Activated naive CD8-positive, alpha-beta T cell treated with anti-CD3 and anti-CD28 coated beads, Interleukin-2, amount 10 ng/mL, durations not matched to agents 7 days and 5 days (primary cell): ENCODE measurements at regions not wholly inside any gene's neighbourhood (a gene's known extent, or its start where the extent isn't known, plus 50 kb on each side); places are given as distances from the start of the nearest gene placed in this dataset.
"Not testable (repeated sequence)": the region's sequence is repeated elsewhere in the genome, so short reads cannot be mapped to it uniquely, and the experiment has no call there.

Source experiments
- ATAC-seq: fragments of 150-1000 bp; cut with Tn5 transposase; one replicate; pipeline ENCODE4 v1.10.0; 2021; ENCODE audit warnings: low read depth, moderate library complexity
- POLR2A ChIA-PET: fragments of 350-600 bp; sonication (Branson Sonifier 250); formaldehyde crosslinking; loops from one replicate; lab custom pipeline; 2021; ENCODE audit warnings: antibody characterized with exemption; lab: Charles Lee
- DNase-seq: peaks from one replicate; pipeline ENCODE4 v3.0.0; 2021
- H3K27ac Mint-ChIP-seq: one replicate; pipeline ENCODE4 v1.8.0; 2022; ENCODE audit warnings: mild to moderate bottlenecking, mixed read lengths
- H3K27me3 Mint-ChIP-seq: one replicate; pipeline ENCODE4 v1.8.0; 2022; ENCODE audit warnings: mild to moderate bottlenecking, moderate library complexity, mixed read lengths
- H3K36me3 Mint-ChIP-seq: one replicate; pipeline ENCODE4 v1.8.0; 2021; ENCODE audit warnings: mild to moderate bottlenecking, mixed read lengths
- H3K4me1 Mint-ChIP-seq: one replicate; pipeline ENCODE4 v1.8.0; 2021; ENCODE audit warnings: mixed read lengths
- H3K4me3 Mint-ChIP-seq: one replicate; pipeline ENCODE4 v1.8.0; 2022; ENCODE audit warnings: mild to moderate bottlenecking, moderate library complexity, mixed read lengths
- H3K9me3 Mint-ChIP-seq: one replicate; pipeline ENCODE4 v1.8.0; 2021; ENCODE audit warnings: mixed read lengths

GRCh38 chr1:194044892-194045291 is 858.5 kb upstream of the B3GALT2 start:
- H3K27ac Mint-ChIP-seq = no peak overlapping the region
- ATAC-seq = no peak
- H3K4me1 Mint-ChIP-seq = peaks cover 3% of the 10 kb centered on the region
- POLR2A ChIA-PET = no interaction called here
- H3K9me3 Mint-ChIP-seq = peaks cover 1% of the 10 kb centered on the region
- H3K27me3 Mint-ChIP-seq = no peaks in the 10 kb centered on the region
- no peak overlapping the region for H3K4me3 Mint-ChIP-seq
- no peak for DNase-seq
- H3K36me3 Mint-ChIP-seq = no peaks in the 10 kb centered on the region

- H3K27me3 Mint-ChIP-seq = no peaks in the 10 kb centered on the region
- no peak for ATAC-seq
- peaks cover 6% of the 10 kb centered on the region for H3K4me1 Mint-ChIP-seq
- no peak overlapping the region for H3K27ac Mint-ChIP-seq
- peaks cover 1% of the 10 kb centered on the region for H3K9me3 Mint-ChIP-seq
- no peaks in the 10 kb centered on the region for H3K36me3 Mint-ChIP-seq
- H3K4me3 Mint-ChIP-seq = no peak overlapping the region
- DNase-seq = no peak
- POLR2A ChIA-PET = no interaction called here
Observed at GRCh38 chr1:194043984-194044755, 857.8 kb upstream of the B3GALT2 start.

GRCh38 chr1:194042736-194043135 is 856.3 kb upstream of the B3GALT2 start:
- DNase-seq (no peak), ATAC-seq (no peak)
- peaks cover 6% of the 10 kb centered on the region for H3K4me1 Mint-ChIP-seq
- no peaks in the 10 kb centered on the region for H3K36me3 Mint-ChIP-seq
- POLR2A ChIA-PET = no interaction called here
- no peak overlapping the region for H3K4me3 Mint-ChIP-seq
- no peaks in the 10 kb centered on the region for H3K27me3 Mint-ChIP-seq
- H3K27ac Mint-ChIP-seq = no peak overlapping the region
- peaks cover 1% of the 10 kb centered on the region for H3K9me3 Mint-ChIP-seq

- H3K9me3 Mint-ChIP-seq = peaks cover 1% of the 10 kb centered on the region
Observed at GRCh38 chr1:194040496-194040895, 854.1 kb upstream of the B3GALT2 start.

GRCh38 chr1:194039578-194039977 is 853.2 kb upstream of the B3GALT2 start:
- H3K27ac Mint-ChIP-seq = no peak overlapping the region

More at GRCh38 chr1:194040496-194040895, 854.1 kb upstream of the B3GALT2 start:
- no peak overlapping the region for H3K4me3 Mint-ChIP-seq
- ATAC-seq = no peak
- H3K27ac Mint-ChIP-seq = no peak overlapping the region
- no peaks in the 10 kb centered on the region for H3K27me3 Mint-ChIP-seq
- no peak for DNase-seq
- POLR2A ChIA-PET = no interaction called here
- peaks cover under 1% of the 10 kb centered on the region for H3K36me3 Mint-ChIP-seq
- H3K4me1 Mint-ChIP-seq = peaks cover 5% of the 10 kb centered on the region

DNA sequence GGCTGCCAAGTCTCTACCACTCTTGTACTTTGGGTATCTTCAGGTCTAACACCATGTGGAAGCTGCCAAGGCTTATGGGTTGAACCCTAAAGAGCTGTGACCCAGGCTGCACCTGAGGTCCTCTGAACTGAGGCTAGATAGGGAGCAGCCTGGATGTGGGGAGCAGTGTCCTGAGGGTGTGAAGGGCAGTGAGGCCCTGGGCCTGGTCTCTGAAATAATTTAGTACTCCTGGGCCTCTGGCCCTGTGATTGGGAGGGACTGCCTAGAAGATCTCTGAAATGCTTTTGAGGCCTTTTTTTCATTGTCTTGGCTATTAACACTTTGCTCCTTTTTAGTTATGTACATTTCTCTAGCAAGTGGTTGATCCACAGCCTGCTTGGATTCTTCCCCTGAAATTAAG is 847.2 kb upstream of the B3GALT2 start:
- no peaks in the 10 kb centered on the region for H3K4me1 Mint-ChIP-seq
- H3K4me3 Mint-ChIP-seq = no peak overlapping the region
- no peak overlapping the region for H3K27ac Mint-ChIP-seq
- peaks cover 2% of the 10 kb centered on the region for H3K36me3 Mint-ChIP-seq
- POLR2A ChIA-PET = no interaction called here
- ATAC-seq (no peak), DNase-seq (no peak)
- H3K9me3 Mint-ChIP-seq = peaks cover 15% of the 10 kb centered on the region
- H3K27me3 Mint-ChIP-seq = no peaks in the 10 kb centered on the region

More at GRCh38 chr1:194039578-194039977, 853.2 kb upstream of the B3GALT2 start:
- Mint-ChIP-seq H3K4me1 (peaks cover 3% of the 10 kb centered on the region), H3K36me3 (peaks cover 2% of the 10 kb centered on the region), H3K9me3 (peaks cover 4% of the 10 kb centered on the region), H3K4me3 (no peak overlapping the region), H3K27me3 (no peaks in the 10 kb centered on the region)
- ATAC-seq (no peak), DNase-seq (no peak)
- POLR2A ChIA-PET = no interaction called here

DNA sequence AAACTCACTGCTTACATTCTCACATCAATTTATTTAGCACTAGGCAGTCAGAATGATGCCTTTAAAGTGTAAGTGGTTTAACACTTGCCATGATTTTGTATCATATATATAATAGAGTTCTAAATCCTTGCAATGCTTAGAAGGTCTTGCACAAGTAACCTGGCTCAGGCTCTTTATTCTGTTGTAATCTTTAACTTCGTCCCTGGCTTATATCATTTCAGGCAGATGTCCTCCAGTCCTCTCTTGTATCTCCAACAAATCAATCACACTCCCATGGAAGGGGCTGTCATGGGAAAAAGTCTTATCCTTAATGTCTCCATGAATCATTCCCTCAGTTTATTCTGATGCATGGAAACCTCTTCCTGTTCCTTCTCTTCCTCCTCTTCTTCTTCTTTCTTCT is 841.6 kb upstream of the B3GALT2 start:
- Mint-ChIP-seq H3K4me3 (no peak overlapping the region), H3K4me1 (no peaks in the 10 kb centered on the region), H3K9me3 (peaks cover 9% of the 10 kb centered on the region), H3K36me3 (no peaks in the 10 kb centered on the region), H3K27me3 (no peaks in the 10 kb centered on the region), H3K27ac (no peak overlapping the region)
- ATAC-seq (no peak), DNase-seq (no peak)
- POLR2A ChIA-PET = no interaction called here

- Mint-ChIP-seq H3K4me3 (no peak overlapping the region), H3K27ac (no peak overlapping the region), H3K27me3 (no peaks in the 10 kb centered on the region), H3K36me3 (no peaks in the 10 kb centered on the region), H3K4me1 (no peaks in the 10 kb centered on the region), H3K9me3 (peaks cover 11% of the 10 kb centered on the region)
- POLR2A ChIA-PET = no interaction called here
- no peak for DNase-seq
- ATAC-seq = no peak
Observed at GRCh38 chr1:194026422-194026821, 840.0 kb upstream of the B3GALT2 start.

- Mint-ChIP-seq H3K4me1 (no peaks in the 10 kb centered on the region), H3K9me3 (peaks cover 10% of the 10 kb centered on the region), H3K27me3 (no peaks in the 10 kb centered on the region), H3K4me3 (no peak overlapping the region), H3K27ac (no peak overlapping the region), H3K36me3 (no peaks in the 10 kb centered on the region)
- no peak for ATAC-seq
- POLR2A ChIA-PET = no interaction called here
- DNase-seq = no peak
Observed at GRCh38 chr1:194024659-194025058, 838.2 kb upstream of the B3GALT2 start.

- Mint-ChIP-seq H3K4me1 (no peaks in the 10 kb centered on the region), H3K27me3 (no peaks in the 10 kb centered on the region), H3K4me3 (no peak overlapping the region), H3K36me3 (peaks cover 2% of the 10 kb centered on the region), H3K9me3 (peaks cover 8% of the 10 kb centered on the region), H3K27ac (no peak overlapping the region)
- POLR2A ChIA-PET = no interaction called here
- DNase-seq (no peak), ATAC-seq (no peak)
Observed at GRCh38 chr1:194014014-194014413, 827.6 kb upstream of the B3GALT2 start.

GRCh38 chr1:194013561-194013960 is 827.1 kb upstream of the B3GALT2 start:
- Mint-ChIP-seq H3K9me3 (peaks cover 7% of the 10 kb centered on the region), H3K27me3 (no peaks in the 10 kb centered on the region), H3K4me3 (no peak overlapping the region)

GRCh38 chr1:194004146-194004545 is 817.7 kb upstream of the B3GALT2 start:
- DNase-seq (no peak), ATAC-seq (no peak)
- Mint-ChIP-seq H3K9me3 (peaks cover 17% of the 10 kb centered on the region), H3K27ac (no peak overlapping the region), H3K4me3 (no peak overlapping the region), H3K36me3 (no peaks in the 10 kb centered on the region), H3K27me3 (no peaks in the 10 kb centered on the region), H3K4me1 (no peaks in the 10 kb centered on the region)
- POLR2A ChIA-PET = no interaction called here

More at GRCh38 chr1:194013561-194013960, 827.1 kb upstream of the B3GALT2 start:
- Mint-ChIP-seq H3K4me1 (no peaks in the 10 kb centered on the region), H3K36me3 (peaks cover under 1% of the 10 kb centered on the region), H3K27ac (no peak overlapping the region)
- POLR2A ChIA-PET = no interaction called here
- ATAC-seq (no peak), DNase-seq (no peak)

- H3K36me3 Mint-ChIP-seq, POLR2A ChIA-PET, DNase-seq, H3K4me3 Mint-ChIP-seq, H3K4me1 Mint-ChIP-seq, ATAC-seq, H3K27me3 Mint-ChIP-seq, H3K27ac Mint-ChIP-seq: not testable (repeated sequence)
- peaks cover 13% of the 10 kb centered on the region for H3K9me3 Mint-ChIP-seq
Observed at GRCh38 chr1:194001726-194002350, 815.4 kb upstream of the B3GALT2 start.

DNA sequence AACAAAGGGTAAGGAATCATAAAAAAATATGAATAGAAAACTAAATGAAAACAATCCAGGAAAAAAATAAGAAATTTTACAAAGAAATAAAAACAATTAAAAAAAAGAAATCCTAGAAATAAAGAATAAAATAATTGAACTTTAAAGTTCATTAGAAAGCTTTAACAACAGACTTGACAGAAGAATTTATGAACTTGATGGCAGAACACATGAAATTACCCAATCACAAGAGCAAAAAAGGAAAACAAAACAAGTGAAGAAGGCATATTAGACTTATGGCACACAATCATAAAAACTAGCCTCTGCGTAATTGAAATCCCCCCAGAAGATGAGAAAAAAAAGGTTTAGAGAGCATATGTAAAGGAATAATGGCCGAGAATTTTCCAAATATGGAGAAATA is 802.5 kb upstream of the B3GALT2 start:
- Mint-ChIP-seq H3K9me3 (peaks cover 10% of the 10 kb centered on the region), H3K36me3 (peaks cover 4% of the 10 kb centered on the region), H3K4me1 (no peaks in the 10 kb centered on the region), H3K27ac (no peak overlapping the region), H3K4me3 (no peak overlapping the region), H3K27me3 (no peaks in the 10 kb centered on the region)
- ATAC-seq (no peak), DNase-seq (no peak)
- POLR2A ChIA-PET = no interaction called here
